ENCODE measurements at regions not wholly inside any gene's neighbourhood (a gene's known extent, or its start where the extent isn't known, plus 50 kb on each side); places are given as distances from the start of the nearest gene placed in this dataset.

DNA sequence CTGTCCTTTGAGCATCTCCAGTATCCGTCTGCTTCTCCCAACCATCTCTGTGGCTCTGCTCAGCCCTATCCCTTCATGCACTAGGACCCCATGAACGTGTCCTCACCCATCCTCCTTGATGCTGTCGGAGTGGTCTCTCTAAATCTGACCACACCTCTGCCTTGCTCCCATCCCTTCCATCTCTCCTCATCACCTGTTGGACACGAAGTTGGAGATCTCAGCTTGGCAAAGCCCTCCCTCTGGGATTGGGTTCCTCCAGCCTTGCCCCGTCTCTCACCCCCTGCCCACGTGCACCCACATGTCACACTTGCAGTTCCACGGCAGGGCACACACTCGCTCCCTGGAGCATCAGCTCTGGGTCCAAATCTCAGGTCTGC, 135.7 kb downstream of the ACTL8 start:
- TF ChIP-seq, protein P1, sequence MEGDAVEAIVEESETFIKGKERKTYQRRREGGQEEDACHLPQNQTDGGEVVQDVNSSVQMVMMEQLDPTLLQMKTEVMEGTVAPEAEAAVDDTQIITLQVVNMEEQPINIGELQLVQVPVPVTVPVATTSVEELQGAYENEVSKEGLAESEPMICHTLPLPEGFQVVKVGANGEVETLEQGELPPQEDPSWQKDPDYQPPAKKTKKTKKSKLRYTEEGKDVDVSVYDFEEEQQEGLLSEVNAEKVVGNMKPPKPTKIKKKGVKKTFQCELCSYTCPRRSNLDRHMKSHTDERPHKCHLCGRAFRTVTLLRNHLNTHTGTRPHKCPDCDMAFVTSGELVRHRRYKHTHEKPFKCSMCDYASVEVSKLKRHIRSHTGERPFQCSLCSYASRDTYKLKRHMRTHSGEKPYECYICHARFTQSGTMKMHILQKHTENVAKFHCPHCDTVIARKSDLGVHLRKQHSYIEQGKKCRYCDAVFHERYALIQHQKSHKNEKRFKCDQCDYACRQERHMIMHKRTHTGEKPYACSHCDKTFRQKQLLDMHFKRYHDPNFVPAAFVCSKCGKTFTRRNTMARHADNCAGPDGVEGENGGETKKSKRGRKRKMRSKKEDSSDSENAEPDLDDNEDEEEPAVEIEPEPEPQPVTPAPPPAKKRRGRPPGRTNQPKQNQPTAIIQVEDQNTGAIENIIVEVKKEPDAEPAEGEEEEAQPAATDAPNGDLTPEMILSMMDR (IDR thresholded peaks at IDR 0.05; ENCODE audit: control extremely low read depth, extremely low read depth, low read depth, missing control alignments): no peak
- ChIA-PET CTCF (no interaction called here), POLR2A (no interaction called here)
- DNase-seq (ENCODE audit: extremely low spot score): no peak

DNA sequence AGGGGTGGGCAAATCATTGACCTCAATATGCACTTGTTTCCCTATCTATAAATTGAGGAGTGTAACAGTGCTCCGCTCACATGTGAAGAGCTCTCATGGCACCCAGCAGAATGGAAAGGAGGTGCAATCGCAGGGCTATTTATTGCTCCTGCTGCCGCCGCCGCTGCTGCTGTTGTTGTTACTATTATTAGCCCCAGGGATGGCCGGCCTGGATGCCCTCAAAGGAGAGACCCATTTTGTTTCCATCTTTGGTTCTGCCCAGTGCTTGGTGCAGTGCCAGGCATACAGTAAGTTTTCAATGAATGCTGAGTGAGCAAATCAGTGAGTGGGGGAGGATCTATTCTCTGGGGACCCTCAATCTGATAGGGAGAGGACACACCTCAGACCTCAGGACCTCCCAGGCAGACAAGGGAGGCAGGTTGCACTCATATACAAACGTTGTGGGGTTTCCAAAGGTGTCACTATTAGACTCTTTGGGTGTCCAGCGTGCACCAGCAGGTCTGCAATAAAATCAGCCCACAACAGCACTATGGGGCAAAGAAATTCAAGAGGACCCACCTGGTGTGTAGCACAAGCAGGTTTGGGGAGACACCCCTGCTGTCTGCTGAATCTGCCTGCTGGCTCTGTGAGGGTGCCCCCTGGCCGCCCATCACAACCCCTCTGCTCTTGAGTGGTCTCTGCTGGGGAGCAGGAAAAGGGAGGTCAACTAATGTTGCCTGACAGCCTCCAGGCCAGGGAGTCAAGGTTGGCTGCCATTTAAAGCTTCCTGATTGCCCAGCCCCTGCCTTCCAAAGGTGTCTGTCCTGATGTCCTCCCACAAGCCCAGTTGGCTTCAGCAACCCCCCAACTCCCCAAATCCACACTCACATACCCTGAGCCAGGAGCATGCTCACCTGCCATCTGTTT, 136.3 kb downstream of the ACTL8 start:
- CTCF ChIA-PET: interaction anchor here (0.7 kb wide), 1 partner anchor 16 kb away, joined by 3 read pairs; no protein-coding TSS in a partner anchor

DNA sequence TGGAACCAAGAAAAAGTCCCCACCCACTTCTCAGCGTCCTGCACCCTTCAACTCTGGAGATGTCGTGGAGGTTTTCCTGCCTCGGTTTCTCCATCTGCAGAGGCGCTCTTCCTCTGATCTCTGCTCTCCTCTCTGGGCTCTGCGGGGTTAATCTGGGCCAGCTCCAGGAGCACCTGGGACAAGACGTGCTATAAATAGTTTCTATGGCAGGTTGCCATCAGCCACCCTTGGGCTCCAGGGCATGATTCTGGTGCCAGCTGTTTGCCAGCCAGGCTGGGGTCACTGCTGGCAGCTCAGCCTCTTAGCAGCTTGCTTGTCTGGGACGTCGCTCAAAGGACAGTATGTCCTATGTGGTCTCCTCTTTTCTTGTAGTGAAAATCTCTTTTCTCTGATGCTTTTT, 137.1 kb downstream of the ACTL8 start:
- ChIA-PET CTCF (interaction anchor here (0.7 kb wide), 1 partner anchor 17 kb away, joined by 3 read pairs; no protein-coding TSS in a partner anchor), POLR2A (no interaction called here)
- no peak for DNase-seq (ENCODE audit: extremely low spot score)

More for the DNA sequence above, 136.3 kb downstream of the ACTL8 start:
- no peak for DNase-seq (ENCODE audit: extremely low spot score)
- TF ChIP-seq, protein P1 (IDR thresholded peaks at IDR 0.05; ENCODE audit: control extremely low read depth, extremely low read depth, low read depth, missing control alignments): no peak
- POLR2A ChIA-PET: no interaction called here

DNA sequence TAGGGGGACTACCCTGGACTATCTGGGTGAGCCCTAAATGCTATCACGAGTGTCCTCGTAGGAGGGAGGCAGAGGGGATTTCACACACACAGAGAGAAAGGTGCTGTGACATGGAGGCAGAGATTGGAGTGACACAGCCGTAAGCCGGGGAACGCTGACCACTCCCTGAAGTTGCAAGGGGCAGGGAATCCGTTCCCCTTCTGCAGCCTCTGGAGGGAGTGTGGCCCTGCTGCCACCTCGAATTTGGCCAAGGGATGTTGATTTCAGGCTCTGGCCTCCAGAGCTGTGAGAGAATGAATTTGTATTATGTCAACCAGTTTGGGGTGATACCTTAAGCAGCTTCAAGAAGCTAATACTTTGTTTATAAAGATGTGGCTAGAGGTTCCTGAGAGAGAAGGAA, 137.7 kb downstream of the ACTL8 start:
- ChIA-PET CTCF (no interaction called here), POLR2A (no interaction called here)
- TF ChIP-seq, protein P1 (IDR thresholded peaks at IDR 0.05; ENCODE audit: control extremely low read depth, extremely low read depth, low read depth, missing control alignments): no peak
- DNase-seq (ENCODE audit: extremely low spot score): no peak

More for the DNA sequence above, 137.1 kb downstream of the ACTL8 start:
- TF ChIP-seq, protein P1 (IDR thresholded peaks at IDR 0.05; ENCODE audit: control extremely low read depth, extremely low read depth, low read depth, missing control alignments): no peak

DNA sequence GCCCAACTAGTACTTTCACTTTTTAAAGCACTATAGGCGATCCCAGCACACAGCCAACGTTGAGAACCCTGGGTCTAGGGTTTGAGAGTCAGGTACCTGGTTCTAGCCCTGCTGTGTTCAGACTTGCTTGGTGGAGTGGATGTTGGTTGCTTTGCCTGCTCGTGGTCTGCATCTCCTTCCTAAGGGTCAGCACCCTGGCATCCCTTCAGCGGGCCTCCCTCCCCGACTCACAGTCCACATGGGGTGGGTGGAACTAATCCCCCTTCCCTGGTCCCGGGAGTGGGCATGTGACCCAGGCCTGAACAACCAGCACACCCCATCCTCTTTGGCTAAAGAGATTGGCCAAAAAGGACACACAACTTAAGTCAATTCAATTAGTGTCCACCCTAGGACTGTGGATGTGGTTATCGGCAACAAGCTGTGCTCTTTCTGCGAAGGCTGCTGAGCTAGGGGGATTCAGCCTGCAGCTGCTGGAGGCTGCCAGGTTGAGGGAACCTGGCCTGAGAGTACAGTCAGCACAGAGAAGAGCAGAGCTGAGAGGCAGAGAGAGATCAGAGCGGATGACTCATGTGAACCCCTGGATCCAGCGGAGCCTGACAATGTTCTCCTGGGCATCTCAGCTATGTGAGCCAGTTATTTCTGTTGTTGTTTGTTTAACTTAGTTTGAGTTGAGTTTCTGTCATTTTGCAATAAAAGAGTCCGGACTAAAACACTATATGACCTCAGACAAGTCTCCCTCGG, 138.9 kb downstream of the ACTL8 start:
- ChIA-PET POLR2A (no interaction called here), CTCF (no interaction called here)
- DNase-seq (ENCODE audit: extremely low spot score): no peak
- TF ChIP-seq, protein P1 (IDR thresholded peaks at IDR 0.05; ENCODE audit: control extremely low read depth, extremely low read depth, low read depth, missing control alignments): no peak

DNA sequence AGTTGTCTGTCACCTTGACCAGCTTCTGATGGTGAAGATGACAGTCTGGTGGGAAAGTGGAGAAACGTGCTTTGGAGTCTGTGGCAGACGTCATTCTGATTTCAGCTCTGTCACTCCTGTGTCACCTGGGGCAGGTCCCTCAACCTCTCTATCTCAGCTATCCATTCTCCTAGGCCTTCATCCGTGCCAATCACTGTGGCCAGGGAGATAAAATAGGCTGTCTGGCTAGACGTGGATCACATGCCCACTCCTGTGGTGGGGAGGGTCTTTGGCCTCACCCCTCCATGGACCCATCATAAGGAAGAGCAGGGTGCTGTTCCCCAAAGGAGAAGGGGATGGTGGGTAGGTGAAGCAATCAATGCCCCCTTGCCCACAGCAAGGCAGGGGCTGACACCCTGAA, 140.3 kb downstream of the ACTL8 start:
- CTCF ChIA-PET: no interaction called here

More for the DNA sequence above, 140.3 kb downstream of the ACTL8 start:
- TF ChIP-seq, protein P1 (IDR thresholded peaks at IDR 0.05; ENCODE audit: control extremely low read depth, extremely low read depth, low read depth, missing control alignments): no peak
- POLR2A ChIA-PET: no interaction called here
- DNase-seq (ENCODE audit: extremely low spot score): no peak
